Epithelial cell of proximal tubule (primary cell): ENCODE measurements at regions not wholly inside any gene's neighbourhood (a gene's known extent, or its start where the extent isn't known, plus 50 kb on each side); places are given as distances from the start of the nearest gene placed in this dataset.
"Not testable (repeated sequence)": the region's sequence is repeated elsewhere in the genome, so short reads cannot be mapped to it uniquely, and the experiment has no call there.

Experiments used
- DNase-seq: peaks from one replicate; pipeline ENCODE4 v3.0.0-alpha.2; 2011; ENCODE audit warnings: low read depth
- H3K4me3 ChIP-seq: 2 replicates; pipeline ENCODE4 v1.5.1; 2011; ENCODE audit warnings: low read depth, mild to moderate bottlenecking, low read length
- TF ChIP-seq, protein P1 (sequence below): conservative IDR thresholded peaks from 2 replicates; pipeline ENCODE4 v1.5.1; 2012; ENCODE audit warnings: low read depth, mild to moderate bottlenecking, low read length

DNA sequence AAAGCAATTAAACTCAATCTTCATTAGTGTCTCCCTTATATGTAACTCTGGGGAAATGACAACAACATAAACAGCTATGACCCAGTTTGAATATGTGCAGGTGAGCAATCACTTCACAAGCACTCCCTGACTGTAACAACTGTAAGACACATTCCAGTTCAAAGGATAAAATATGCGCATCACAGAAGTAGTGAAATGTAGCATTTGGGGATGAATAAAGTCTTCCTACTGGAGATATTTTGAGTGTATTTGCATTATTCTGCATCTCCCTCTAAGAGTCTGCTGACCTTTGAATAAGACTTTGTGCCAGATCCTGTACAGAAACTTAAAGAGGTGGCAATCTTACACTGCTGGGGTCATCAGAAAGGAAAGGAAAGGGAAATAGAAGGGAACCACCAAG lies 179.5 kb upstream of the TBX18 start:
- TF ChIP-seq, protein P1, sequence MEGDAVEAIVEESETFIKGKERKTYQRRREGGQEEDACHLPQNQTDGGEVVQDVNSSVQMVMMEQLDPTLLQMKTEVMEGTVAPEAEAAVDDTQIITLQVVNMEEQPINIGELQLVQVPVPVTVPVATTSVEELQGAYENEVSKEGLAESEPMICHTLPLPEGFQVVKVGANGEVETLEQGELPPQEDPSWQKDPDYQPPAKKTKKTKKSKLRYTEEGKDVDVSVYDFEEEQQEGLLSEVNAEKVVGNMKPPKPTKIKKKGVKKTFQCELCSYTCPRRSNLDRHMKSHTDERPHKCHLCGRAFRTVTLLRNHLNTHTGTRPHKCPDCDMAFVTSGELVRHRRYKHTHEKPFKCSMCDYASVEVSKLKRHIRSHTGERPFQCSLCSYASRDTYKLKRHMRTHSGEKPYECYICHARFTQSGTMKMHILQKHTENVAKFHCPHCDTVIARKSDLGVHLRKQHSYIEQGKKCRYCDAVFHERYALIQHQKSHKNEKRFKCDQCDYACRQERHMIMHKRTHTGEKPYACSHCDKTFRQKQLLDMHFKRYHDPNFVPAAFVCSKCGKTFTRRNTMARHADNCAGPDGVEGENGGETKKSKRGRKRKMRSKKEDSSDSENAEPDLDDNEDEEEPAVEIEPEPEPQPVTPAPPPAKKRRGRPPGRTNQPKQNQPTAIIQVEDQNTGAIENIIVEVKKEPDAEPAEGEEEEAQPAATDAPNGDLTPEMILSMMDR = no peak
- no peak for DNase-seq

DNA sequence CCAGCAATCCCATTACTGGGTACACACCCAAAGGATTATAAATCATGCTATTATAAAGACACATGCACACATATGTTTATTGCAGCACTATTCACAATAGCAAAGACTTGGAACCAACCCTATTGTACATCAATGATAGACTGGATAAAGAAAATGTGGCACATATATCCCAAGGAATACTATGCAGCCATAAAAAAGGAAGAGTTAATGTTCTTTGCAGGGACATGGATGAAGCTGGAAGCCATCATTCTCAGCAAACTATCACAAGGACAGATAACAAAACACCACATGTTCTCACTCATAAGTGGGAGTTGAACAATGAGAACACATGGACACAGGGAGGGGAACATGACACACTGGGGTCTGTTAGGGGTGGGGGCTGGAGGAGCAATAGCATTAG lies 177.2 kb upstream of the TBX18 start:
- not testable (repeated sequence) for DNase-seq, H3K4me3 ChIP-seq

More for the DNA sequence above, 179.5 kb upstream of the TBX18 start:
- no peak overlapping the region for H3K4me3 ChIP-seq

DNA sequence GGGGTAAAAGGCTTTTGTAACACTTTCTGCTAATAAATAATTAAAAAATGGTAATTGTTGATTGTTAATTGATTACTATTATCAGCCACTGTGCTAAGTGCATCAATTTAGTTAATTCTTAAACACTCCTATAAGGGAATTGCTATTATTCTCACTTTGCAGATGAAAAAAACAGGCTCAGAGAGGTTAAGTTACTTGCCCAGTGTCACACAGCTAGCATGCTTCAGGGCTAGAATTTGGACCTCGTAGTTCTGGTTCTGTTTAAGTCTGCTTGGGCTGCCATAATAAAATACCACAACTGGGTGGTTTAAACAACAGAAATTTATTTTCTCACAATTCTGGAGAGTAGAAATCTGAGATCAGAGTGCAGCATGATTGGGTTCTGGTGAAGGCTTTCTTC lies 164.8 kb upstream of the TBX18 start:
- TF ChIP-seq, protein P1 = no peak
- DNase-seq = no peak
- no peak overlapping the region for H3K4me3 ChIP-seq

DNA sequence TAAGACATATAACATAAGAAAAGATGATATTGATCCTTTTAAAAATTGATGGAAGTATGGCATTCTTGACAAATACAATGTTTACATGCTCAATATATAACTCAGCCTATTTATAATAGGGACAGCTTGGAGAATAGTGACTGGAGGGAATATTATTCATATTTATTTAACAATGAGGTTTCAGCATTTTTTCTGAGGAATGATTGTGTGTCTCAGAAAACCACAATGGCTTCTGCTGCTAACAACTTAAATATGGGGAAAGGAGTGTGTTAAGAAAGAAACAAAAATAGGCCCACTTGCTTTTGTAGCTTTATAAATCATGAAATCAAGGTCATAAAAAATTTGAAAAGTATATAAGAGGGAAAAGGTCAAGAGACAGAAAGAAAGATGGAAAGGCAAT lies 163.2 kb upstream of the TBX18 start:
- TF ChIP-seq, protein P1 = no peak
- DNase-seq = no peak
- H3K4me3 ChIP-seq = no peak overlapping the region

DNA sequence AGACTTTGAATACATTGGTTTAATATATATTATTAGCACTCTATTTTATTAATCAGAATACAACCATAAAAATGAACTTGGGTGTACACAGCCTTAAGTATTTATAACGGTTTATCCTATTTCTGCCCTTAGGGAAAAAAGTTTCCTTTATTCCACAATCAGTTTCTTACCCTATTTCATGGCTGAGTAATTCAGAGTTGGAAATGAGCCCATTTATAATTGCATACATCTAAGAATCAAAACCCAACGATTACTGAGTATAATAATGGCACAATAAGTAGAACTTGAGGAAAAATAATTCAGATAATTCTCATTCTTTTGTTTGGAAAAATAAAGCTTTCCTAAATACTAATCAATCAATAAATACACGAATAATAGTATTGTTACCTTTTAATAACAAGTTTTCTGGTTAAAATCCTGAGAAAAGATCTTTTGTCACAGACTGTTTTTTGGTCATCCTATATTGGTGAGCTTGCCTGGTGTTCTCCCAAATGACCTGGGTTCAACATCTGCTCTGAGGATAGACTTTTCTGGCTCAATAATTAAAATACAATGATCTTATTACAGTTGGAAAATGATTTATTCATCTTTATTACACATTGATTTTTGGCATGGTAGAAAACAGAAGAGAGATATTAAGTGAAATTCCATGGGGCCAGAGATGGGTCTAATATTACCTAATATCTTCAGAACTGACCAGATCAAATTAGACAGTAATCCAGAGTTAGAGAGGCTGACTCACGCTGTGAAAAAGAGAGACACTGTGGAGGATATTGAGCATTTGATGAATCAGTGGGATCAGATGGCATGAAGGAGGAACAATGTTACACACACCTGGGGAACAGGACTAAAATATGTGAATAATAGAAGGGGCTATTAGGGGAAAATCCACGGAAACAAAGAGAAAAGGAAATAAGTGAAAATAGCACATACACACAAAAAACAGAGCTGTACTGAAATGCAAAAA lies 162.1 kb upstream of the TBX18 start:
- TF ChIP-seq, protein P1 = no peak
- H3K4me3 ChIP-seq = no peak overlapping the region
- no peak for DNase-seq

DNA sequence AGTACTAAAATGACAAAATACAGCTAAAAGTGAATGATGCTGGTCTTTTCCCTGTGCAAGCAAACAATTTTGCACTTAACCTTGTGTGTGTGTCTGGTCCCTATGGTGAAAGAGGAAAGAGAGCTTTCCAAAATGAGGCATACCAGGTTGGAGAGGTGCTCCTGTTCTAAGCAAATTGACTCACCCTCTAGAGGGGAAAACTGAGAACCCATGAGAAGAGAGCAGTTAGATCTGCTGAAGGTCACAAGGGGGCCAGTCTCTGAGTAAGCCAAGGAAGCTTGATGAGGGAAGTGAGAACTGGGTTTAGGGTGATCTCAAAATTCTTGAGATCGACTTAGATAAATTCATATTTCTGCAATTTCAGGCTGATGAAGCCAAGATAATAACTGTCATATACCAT lies 157.5 kb upstream of the TBX18 start:
- TF ChIP-seq, protein P1 = no peak
- DNase-seq = no peak
- no peak overlapping the region for H3K4me3 ChIP-seq

DNA sequence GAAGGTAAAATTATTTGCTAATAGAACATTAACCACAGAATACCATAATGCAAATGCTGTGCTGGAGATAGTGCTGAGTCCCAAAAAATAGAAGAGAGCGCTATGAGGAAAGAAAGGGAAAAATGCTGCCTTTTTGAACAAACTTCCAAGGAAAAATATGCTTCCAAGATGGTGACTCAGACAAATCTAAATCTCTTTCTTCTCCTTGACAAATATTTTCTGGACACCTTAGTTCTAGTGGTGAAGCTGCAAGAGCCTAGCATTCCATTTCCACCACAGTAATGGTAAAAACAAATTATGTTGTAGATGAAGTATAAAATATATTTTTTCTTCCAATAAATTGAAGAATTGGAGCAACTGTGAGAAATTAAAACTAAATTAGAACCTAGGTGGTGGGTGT lies 155.6 kb upstream of the TBX18 start:
- H3K4me3 ChIP-seq = no peak overlapping the region
- no peak for DNase-seq
- TF ChIP-seq, protein P1 = no peak
